MM.1S (cell line): ENCODE measurements at regions not wholly inside any gene's neighbourhood (a gene's known extent, or its start where the extent isn't known, plus 50 kb on each side); places are given as distances from the start of the nearest gene placed in this dataset.

ENCODE experiments used
- DNase-seq: peaks from one replicate; pipeline ENCODE4 v3.0.0-alpha.2; 2015
- H2AFZ ChIP-seq: fragments of 300-600 bp; sonication (generic); 2 replicates; pipeline ENCODE4 v1.6.0; 2016; ENCODE audit warnings: antibody characterized with exemption, low read length
- H3F3A ChIP-seq: fragments of 300-600 bp; sonication (generic); 2 replicates; pipeline ENCODE4 v1.6.1; 2016; ENCODE audit warnings: mild to moderate bottlenecking, antibody characterized with exemption, low read length, moderate library complexity, mixed read lengths; ENCODE audit not compliant: insufficient read depth
- H3K27ac ChIP-seq: fragments of 300-600 bp; sonication (generic); 2 replicates; pipeline ENCODE4 v1.5.1; 2016; ENCODE audit warnings: mild to moderate bottlenecking, low read length
- H3K27me3 ChIP-seq: fragments of 300-600 bp; sonication (generic); replicated peaks from 2 replicates; pipeline ENCODE4 v1.6.0; 2016; ENCODE audit warnings: low read length; ENCODE audit not compliant: insufficient read depth
- H3K36me3 ChIP-seq: fragments of 300-600 bp; sonication (generic); replicated peaks from 2 replicates; pipeline ENCODE4 v1.6.1; 2016; ENCODE audit warnings: mild to moderate bottlenecking, low read length, mixed read lengths; ENCODE audit not compliant: insufficient read depth
- H3K4me1 ChIP-seq: fragments of 300-600 bp; sonication (generic); 2 replicates; pipeline ENCODE4 v1.6.1; 2016; ENCODE audit warnings: low read length, mixed read lengths
- H3K4me2 ChIP-seq: fragments of 300-600 bp; sonication (generic); 2 replicates; pipeline ENCODE4 v1.6.0; 2016; ENCODE audit warnings: low read depth, low read length
- H3K4me3 ChIP-seq: fragments of 300-600 bp; sonication (generic); 2 replicates; pipeline ENCODE4 v1.5.1; 2016; ENCODE audit warnings: low read length, mixed read lengths
- H3K79me2 ChIP-seq: fragments of 300-600 bp; sonication (generic); 2 replicates; pipeline ENCODE4 v1.6.1; 2016; ENCODE audit warnings: mixed run types, low read length, mixed read lengths
- H3K9ac ChIP-seq: fragments of 300-600 bp; sonication (generic); 2 replicates; pipeline ENCODE4 v1.6.1; 2016; ENCODE audit warnings: low read length, mixed read lengths
- H3K9me2 ChIP-seq: fragments of 300-600 bp; sonication (generic); replicated peaks from 2 replicates; pipeline ENCODE4 v1.6.1; 2016; ENCODE audit warnings: mild to moderate bottlenecking, low read length, mixed read lengths; ENCODE audit not compliant: insufficient read depth
- H3K9me3 ChIP-seq: fragments of 300-600 bp; sonication (generic); replicated peaks from 2 replicates; pipeline ENCODE4 v1.6.1; 2016; ENCODE audit warnings: mild to moderate bottlenecking, low read length, mixed read lengths; ENCODE audit not compliant: insufficient read depth
- H4K20me1 ChIP-seq: fragments of 300-600 bp; sonication (generic); 2 replicates; pipeline ENCODE4 v1.6.1; 2016; ENCODE audit warnings: mild to moderate bottlenecking, low read length, moderate library complexity, mixed read lengths; ENCODE audit not compliant: insufficient read depth
- EZH2 ChIP-seq: fragments of 300-600 bp; sonication (generic); optimal IDR thresholded peaks from 2 replicates; pipeline ENCODE3; 2017; ENCODE audit warnings: low read depth, mild to moderate bottlenecking, antibody characterized with exemption, low read length, mixed read lengths
- EZH2phosphoT487 ChIP-seq: fragments of 300-600 bp; sonication (generic); IDR thresholded peaks from 2 replicates; pipeline ENCODE4 v1.6.1; 2018; ENCODE audit warnings: antibody characterized with exemption, low read length
- TF ChIP-seq, protein P1 (sequence below): fragments of 300-600 bp; sonication (generic); IDR thresholded peaks from 2 replicates; pipeline ENCODE4 v1.5.1; 2016; ENCODE audit warnings: antibody characterized with exemption, low read length, mixed read lengths

DNA sequence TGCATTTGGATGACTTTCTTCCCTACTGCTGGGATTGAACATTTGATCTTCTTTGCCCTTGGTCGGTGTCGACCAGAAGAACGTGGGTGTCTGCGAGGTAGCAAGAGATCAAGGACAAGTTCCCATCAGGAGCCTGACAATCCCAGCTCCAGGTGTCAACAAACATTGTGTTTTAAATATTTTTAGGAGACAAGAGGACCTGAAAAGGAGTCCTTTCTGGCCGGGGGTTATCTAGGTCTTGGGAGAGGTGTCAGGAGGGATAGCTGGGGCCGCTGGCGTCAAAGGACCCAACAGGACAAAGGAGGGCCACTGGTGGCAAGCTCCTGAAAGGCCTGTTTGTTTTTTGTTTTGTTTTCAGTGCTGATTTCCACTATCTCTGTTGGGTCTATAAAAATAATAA, 308.4 kb upstream of the ERCC4 start:
- Histone ChIP-seq H3K27me3 (no peaks in the 10 kb centered on the region), H4K20me1 (no peaks in the 10 kb centered on the region)

DNA sequence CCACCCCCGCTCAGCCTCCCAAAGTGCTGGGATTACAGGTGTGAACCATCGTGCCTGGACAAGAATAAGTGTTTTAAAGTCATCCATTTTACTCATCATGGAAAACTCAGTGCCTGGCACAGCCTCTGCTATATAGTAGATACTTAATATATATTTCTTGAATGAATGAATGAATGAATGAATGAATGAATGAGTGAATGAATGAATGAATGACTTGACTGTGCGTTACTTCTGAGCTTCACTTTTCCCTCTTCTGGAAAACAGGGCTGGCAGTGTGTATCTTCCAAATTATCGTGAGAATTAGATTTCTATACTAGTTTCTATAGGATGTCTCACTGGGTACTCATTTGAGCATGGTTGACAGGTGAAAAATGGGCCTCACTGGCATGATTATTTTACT, 307.3 kb upstream of the ERCC4 start:
- no peak overlapping the region for H3K9ac ChIP-seq
- no peak overlapping the region for H3K4me3 ChIP-seq
- H3K27ac ChIP-seq: no peak overlapping the region
- no peak overlapping the region for H2AFZ ChIP-seq
- no peaks in the 10 kb centered on the region for H3K27me3 ChIP-seq
- DNase-seq: no peak
- TF ChIP-seq EZH2: no peak
- TF ChIP-seq EZH2phosphoT487: no peak
- TF ChIP-seq, protein P1, sequence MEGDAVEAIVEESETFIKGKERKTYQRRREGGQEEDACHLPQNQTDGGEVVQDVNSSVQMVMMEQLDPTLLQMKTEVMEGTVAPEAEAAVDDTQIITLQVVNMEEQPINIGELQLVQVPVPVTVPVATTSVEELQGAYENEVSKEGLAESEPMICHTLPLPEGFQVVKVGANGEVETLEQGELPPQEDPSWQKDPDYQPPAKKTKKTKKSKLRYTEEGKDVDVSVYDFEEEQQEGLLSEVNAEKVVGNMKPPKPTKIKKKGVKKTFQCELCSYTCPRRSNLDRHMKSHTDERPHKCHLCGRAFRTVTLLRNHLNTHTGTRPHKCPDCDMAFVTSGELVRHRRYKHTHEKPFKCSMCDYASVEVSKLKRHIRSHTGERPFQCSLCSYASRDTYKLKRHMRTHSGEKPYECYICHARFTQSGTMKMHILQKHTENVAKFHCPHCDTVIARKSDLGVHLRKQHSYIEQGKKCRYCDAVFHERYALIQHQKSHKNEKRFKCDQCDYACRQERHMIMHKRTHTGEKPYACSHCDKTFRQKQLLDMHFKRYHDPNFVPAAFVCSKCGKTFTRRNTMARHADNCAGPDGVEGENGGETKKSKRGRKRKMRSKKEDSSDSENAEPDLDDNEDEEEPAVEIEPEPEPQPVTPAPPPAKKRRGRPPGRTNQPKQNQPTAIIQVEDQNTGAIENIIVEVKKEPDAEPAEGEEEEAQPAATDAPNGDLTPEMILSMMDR: no peak
- H3K9me3 ChIP-seq: no peaks in the 10 kb centered on the region
- H4K20me1 ChIP-seq: no peaks in the 10 kb centered on the region
- no peaks in the 10 kb centered on the region for H3K79me2 ChIP-seq
- no peaks in the 10 kb centered on the region for H3F3A ChIP-seq
- no peaks in the 10 kb centered on the region for H3K36me3 ChIP-seq
- H3K9me2 ChIP-seq: no peaks in the 10 kb centered on the region
- no peaks in the 10 kb centered on the region for H3K4me1 ChIP-seq
- no peak overlapping the region for H3K4me2 ChIP-seq

More for the DNA sequence above, 308.4 kb upstream of the ERCC4 start:
- DNase-seq: no peak
- no peak overlapping the region for H3K4me2 ChIP-seq
- no peaks in the 10 kb centered on the region for H3K79me2 ChIP-seq
- H3K4me1 ChIP-seq: no peaks in the 10 kb centered on the region
- no peaks in the 10 kb centered on the region for H3F3A ChIP-seq
- H3K9ac ChIP-seq: no peak overlapping the region
- H3K4me3 ChIP-seq: no peak overlapping the region
- no peak for TF ChIP-seq EZH2phosphoT487
- no peak for TF ChIP-seq EZH2
- TF ChIP-seq, protein P1: no peak
- H3K9me2 ChIP-seq: no peaks in the 10 kb centered on the region
- no peaks in the 10 kb centered on the region for H3K36me3 ChIP-seq
- H2AFZ ChIP-seq: no peak overlapping the region
- no peak overlapping the region for H3K27ac ChIP-seq
- H3K9me3 ChIP-seq: no peaks in the 10 kb centered on the region

DNA sequence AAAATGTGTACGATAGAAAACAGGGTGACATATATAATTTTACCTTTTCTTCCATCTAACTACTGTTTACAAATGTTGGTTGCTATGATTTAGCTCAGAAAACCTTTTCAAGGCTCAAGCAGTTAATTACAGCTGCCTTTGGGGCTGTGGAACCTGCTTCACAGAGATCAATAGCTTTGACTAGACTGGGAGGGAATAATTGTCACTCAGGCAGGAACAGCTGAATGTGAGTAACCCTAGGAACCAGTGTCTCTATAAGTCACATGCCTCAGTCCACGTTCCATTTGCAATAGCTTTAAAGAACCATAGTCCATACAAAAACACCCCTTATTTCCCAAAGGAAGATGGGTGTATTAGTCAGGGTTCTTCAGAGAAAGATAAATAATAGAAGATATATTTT, 306.8 kb upstream of the ERCC4 start:
- no peaks in the 10 kb centered on the region for H3K4me1 ChIP-seq
- no peaks in the 10 kb centered on the region for H4K20me1 ChIP-seq
- no peaks in the 10 kb centered on the region for H3K9me2 ChIP-seq
- no peak overlapping the region for H3K4me3 ChIP-seq
- H3F3A ChIP-seq: no peaks in the 10 kb centered on the region
- no peaks in the 10 kb centered on the region for H3K9me3 ChIP-seq
- no peak for DNase-seq
- no peaks in the 10 kb centered on the region for H3K36me3 ChIP-seq
- H3K27ac ChIP-seq: no peak overlapping the region
- H3K9ac ChIP-seq: no peak overlapping the region
- H3K79me2 ChIP-seq: no peaks in the 10 kb centered on the region
- TF ChIP-seq EZH2 (no peak), EZH2phosphoT487 (no peak)
- TF ChIP-seq, protein P1: no peak
- no peak overlapping the region for H2AFZ ChIP-seq
- H3K27me3 ChIP-seq: no peaks in the 10 kb centered on the region
- no peak overlapping the region for H3K4me2 ChIP-seq
